DND-41 (cell line): ENCODE measurements at regions not wholly inside any gene's neighbourhood (a gene's known extent, or its start where the extent isn't known, plus 50 kb on each side); places are given as distances from the start of the nearest gene placed in this dataset.

ENCODE experiments used
- EZH2 ChIP-seq: IDR thresholded peaks from 3 replicates; pipeline ENCODE4 v1.6.1; 2012; ENCODE audit warnings: borderline replicate concordance, low read depth, mild to moderate bottlenecking, moderate library complexity, low read length, inconsistent platforms; ENCODE audit not compliant: severe bottlenecking
- TF ChIP-seq, protein P1 (sequence below): IDR thresholded peaks from 2 replicates; pipeline ENCODE4 v1.5.1; 2012; ENCODE audit warnings: borderline replicate concordance, low read length, moderate library complexity, mild to moderate bottlenecking; ENCODE audit not compliant: poor library complexity, severe bottlenecking; ENCODE audit errors: extremely low read depth

GRCh38 chr21:31420988-31421387 is 76.9 kb upstream of the TIAM1 start:
- TF ChIP-seq, protein P1, sequence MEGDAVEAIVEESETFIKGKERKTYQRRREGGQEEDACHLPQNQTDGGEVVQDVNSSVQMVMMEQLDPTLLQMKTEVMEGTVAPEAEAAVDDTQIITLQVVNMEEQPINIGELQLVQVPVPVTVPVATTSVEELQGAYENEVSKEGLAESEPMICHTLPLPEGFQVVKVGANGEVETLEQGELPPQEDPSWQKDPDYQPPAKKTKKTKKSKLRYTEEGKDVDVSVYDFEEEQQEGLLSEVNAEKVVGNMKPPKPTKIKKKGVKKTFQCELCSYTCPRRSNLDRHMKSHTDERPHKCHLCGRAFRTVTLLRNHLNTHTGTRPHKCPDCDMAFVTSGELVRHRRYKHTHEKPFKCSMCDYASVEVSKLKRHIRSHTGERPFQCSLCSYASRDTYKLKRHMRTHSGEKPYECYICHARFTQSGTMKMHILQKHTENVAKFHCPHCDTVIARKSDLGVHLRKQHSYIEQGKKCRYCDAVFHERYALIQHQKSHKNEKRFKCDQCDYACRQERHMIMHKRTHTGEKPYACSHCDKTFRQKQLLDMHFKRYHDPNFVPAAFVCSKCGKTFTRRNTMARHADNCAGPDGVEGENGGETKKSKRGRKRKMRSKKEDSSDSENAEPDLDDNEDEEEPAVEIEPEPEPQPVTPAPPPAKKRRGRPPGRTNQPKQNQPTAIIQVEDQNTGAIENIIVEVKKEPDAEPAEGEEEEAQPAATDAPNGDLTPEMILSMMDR = no peak
- no peak for TF ChIP-seq EZH2
